ENCODE measurements at regions not wholly inside any gene's neighbourhood (a gene's known extent, or its start where the extent isn't known, plus 50 kb on each side); places are given as distances from the start of the nearest gene placed in this dataset.
"Not testable (repeated sequence)": the region's sequence is repeated elsewhere in the genome, so short reads cannot be mapped to it uniquely, and the experiment has no call there.

GRCh38 chr12:54799966-54800365 lies 54.4 kb upstream of the MUCL1 start:
- DNase-seq = not testable (repeated sequence)

- DNase-seq = no peak
Measured at GRCh38 chr12:54798651-54799050, 55.7 kb upstream of the MUCL1 start.

GRCh38 chr12:54796991-54797390 lies 57.3 kb upstream of the MUCL1 start:
- DNase-seq = no peak

GRCh38 chr12:54795644-54796043 lies 58.7 kb upstream of the MUCL1 start:
- DNase-seq = no peak

GRCh38 chr12:54786081-54786480 lies 68.2 kb upstream of the MUCL1 start:
- no peak for DNase-seq

- no peak for DNase-seq
Measured at GRCh38 chr12:54784115-54784514, 70.2 kb upstream of the MUCL1 start.

GRCh38 chr12:54777031-54777430 lies 77.3 kb upstream of the MUCL1 start:
- peak; percentile 9 for DNase-seq

GRCh38 chr12:54773593-54773992 lies 80.7 kb upstream of the MUCL1 start:
- DNase-seq = no peak

- DNase-seq = no peak
Measured at GRCh38 chr12:54765652-54766051, 88.7 kb upstream of the MUCL1 start.

GRCh38 chr12:54762390-54762789 lies 91.9 kb upstream of the MUCL1 start:
- no peak for DNase-seq

- DNase-seq = no peak
Measured at GRCh38 chr12:54759751-54760150, 94.6 kb upstream of the MUCL1 start.

- no peak for DNase-seq
Measured at GRCh38 chr12:54751493-54751892, 102.8 kb upstream of the MUCL1 start.

- peak; percentile 37 for DNase-seq
Measured at GRCh38 chr12:54749191-54749818, 101.1 kb upstream of the DCD start.

GRCh38 chr12:54744590-54744989 lies 96.4 kb upstream of the DCD start:
- DNase-seq = no peak

- no peak for DNase-seq
Measured at GRCh38 chr12:54740882-54741281, 92.7 kb upstream of the DCD start.

GRCh38 chr12:54736549-54736948 lies 88.4 kb upstream of the DCD start:
- no peak for DNase-seq

GRCh38 chr12:54734196-54734950 lies 86.2 kb upstream of the DCD start:
- DNase-seq = no peak

- no peak for DNase-seq
Measured at GRCh38 chr12:54725233-54725843, 77.2 kb upstream of the DCD start.

- DNase-seq = peak; percentile 21
Measured at GRCh38 chr12:54723379-54724256, 75.5 kb upstream of the DCD start.

- no peak for DNase-seq
Measured at GRCh38 chr12:54721312-54721711, 73.1 kb upstream of the DCD start.

GRCh38 chr12:54719691-54720090 lies 71.5 kb upstream of the DCD start:
- no peak for DNase-seq

- no peak for DNase-seq
Measured at GRCh38 chr12:54716261-54716660, 68.1 kb upstream of the DCD start.

GRCh38 chr12:54713876-54714275 lies 65.7 kb upstream of the DCD start:
- not testable (repeated sequence) for DNase-seq

All from activated gamma-delta T cell treated with Interleukin-2 at 50 U/mL for 16 hours (primary cell).